HL-60 (cell line): ENCODE measurements at regions not wholly inside any gene's neighbourhood (a gene's known extent, or its start where the extent isn't known, plus 50 kb on each side); places are given as distances from the start of the nearest gene placed in this dataset.

Experiments used
- DNase-seq, 2 experiments: peaks; one replicate each; pipeline ENCODE4 v3.0.0-alpha.2; 2010 to 2020; ENCODE audit warnings: low read depth in 1 of 2, low spot score in 1 of 2
- H3K27ac ChIP-seq: fragments of 250-450 bp; sonication (Bioruptor Pico); replicated peaks from 2 replicates; pipeline ENCODE4 v1.5.1; 2020; ENCODE audit warnings: mild to moderate bottlenecking, moderate library complexity
- H3K27me3 ChIP-seq: fragments of 250-450 bp; sonication (Bioruptor Pico); 2 replicates; pipeline ENCODE4 v1.5.1; 2021; ENCODE audit warnings: mild to moderate bottlenecking, moderate library complexity; ENCODE audit not compliant: insufficient read depth, poor library complexity, severe bottlenecking
- H3K4me3 ChIP-seq: replicated peaks from 2 replicates; pipeline ENCODE4 v1.5.1; 2011; ENCODE audit warnings: mild to moderate bottlenecking, control low read depth, low read length; ENCODE audit not compliant: insufficient read depth
- GABPA ChIP-seq: IDR thresholded peaks from 2 replicates; pipeline ENCODE4 v1.6.1; 2012; ENCODE audit warnings: low read depth
- POLR2AphosphoS5 ChIP-seq: IDR thresholded peaks from 2 replicates; pipeline ENCODE4 v1.6.1; 2012; ENCODE audit warnings: low read depth
- REST ChIP-seq: IDR thresholded peaks from 2 replicates; pipeline ENCODE4 v1.6.1; 2012; ENCODE audit warnings: low read depth; ENCODE audit not compliant: insufficient replicate concordance
- SPI1 ChIP-seq: IDR thresholded peaks from 2 replicates; pipeline ENCODE4 v1.6.1; 2012; ENCODE audit warnings: low read depth, mild to moderate bottlenecking, borderline replicate concordance
- TF ChIP-seq, protein P1 (sequence below): IDR thresholded peaks from one replicate; pipeline ENCODE4 v1.5.1; 2011; ENCODE audit warnings: low read length, control low read depth, inconsistent platforms; ENCODE audit not compliant: insufficient read depth

- Histone ChIP-seq H3K4me3 (no peak overlapping the region), H3K27me3 (no peaks in the 10 kb centered on the region), H3K27ac (no peak overlapping the region)
- DNase-seq: no peak
- TF ChIP-seq, protein P1, sequence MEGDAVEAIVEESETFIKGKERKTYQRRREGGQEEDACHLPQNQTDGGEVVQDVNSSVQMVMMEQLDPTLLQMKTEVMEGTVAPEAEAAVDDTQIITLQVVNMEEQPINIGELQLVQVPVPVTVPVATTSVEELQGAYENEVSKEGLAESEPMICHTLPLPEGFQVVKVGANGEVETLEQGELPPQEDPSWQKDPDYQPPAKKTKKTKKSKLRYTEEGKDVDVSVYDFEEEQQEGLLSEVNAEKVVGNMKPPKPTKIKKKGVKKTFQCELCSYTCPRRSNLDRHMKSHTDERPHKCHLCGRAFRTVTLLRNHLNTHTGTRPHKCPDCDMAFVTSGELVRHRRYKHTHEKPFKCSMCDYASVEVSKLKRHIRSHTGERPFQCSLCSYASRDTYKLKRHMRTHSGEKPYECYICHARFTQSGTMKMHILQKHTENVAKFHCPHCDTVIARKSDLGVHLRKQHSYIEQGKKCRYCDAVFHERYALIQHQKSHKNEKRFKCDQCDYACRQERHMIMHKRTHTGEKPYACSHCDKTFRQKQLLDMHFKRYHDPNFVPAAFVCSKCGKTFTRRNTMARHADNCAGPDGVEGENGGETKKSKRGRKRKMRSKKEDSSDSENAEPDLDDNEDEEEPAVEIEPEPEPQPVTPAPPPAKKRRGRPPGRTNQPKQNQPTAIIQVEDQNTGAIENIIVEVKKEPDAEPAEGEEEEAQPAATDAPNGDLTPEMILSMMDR: no peak
- TF ChIP-seq GABPA (no peak), REST (no peak)
Observed at GRCh38 chr1:188668083-188668482, 1809.6 kb downstream of the BRINP3 start.

DNA sequence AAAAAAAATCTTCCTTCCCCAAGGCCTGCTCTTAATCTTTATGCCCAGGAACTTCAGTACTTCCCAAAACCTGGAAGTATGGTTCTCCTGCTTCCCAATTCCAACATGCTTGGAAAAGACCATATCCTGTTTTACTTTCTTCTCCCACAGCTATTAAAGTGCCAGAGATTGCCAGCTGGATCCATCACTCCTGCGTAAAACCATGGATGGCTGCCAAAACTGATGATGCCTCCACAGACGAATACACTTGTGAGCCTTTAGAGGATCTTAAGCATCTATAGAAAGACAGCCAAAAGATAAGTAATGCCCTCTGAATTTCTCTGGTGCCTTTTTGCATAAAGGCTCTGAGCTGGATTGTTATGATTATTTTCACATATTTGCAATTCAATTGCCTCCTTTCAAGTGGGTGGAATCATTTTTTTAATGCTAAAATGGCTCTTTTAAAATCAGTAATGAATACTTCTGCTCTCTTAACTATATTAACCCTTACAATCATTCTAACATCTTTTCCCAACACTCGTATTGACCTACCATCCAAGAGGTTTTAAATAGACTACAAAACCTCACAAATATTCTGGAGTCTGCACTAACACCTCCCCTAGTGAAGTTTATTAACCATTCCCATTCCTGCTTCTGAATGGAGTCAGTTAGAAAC is 1807.8 kb downstream of the BRINP3 start:
- no peak for DNase-seq
- TF ChIP-seq GABPA (no peak), SPI1 (no peak), REST (no peak), POLR2AphosphoS5 (no peak)
- TF ChIP-seq, protein P1: no peak
- Histone ChIP-seq H3K27me3 (no peaks in the 10 kb centered on the region), H3K4me3 (no peak overlapping the region), H3K27ac (no peak overlapping the region)

GRCh38 chr1:188670837-188671236 is 1806.8 kb downstream of the BRINP3 start:
- H3K4me3 ChIP-seq: no peak overlapping the region
- no peak overlapping the region for H3K27ac ChIP-seq
- DNase-seq: no peak
- no peaks in the 10 kb centered on the region for H3K27me3 ChIP-seq
- TF ChIP-seq GABPA (no peak), REST (no peak), POLR2AphosphoS5 (no peak), SPI1 (no peak)
- TF ChIP-seq, protein P1: no peak
